Neural cell (in vitro differentiated cells): ENCODE measurements at regions not wholly inside any gene's neighbourhood (a gene's known extent, or its start where the extent isn't known, plus 50 kb on each side); places are given as distances from the start of the nearest gene placed in this dataset.

Experiments used
- H2AFZ ChIP-seq: fragments of 200-600, 300-800 bp; sonication (generic), shearing (Covaris generic); 2 replicates; pipeline ENCODE4 v1.6.0; 2014; ENCODE audit warnings: low read depth, mild to moderate bottlenecking, antibody characterized with exemption, low read length, moderate library complexity
- H3F3A ChIP-seq: fragments of 200-600 bp; shearing (Covaris generic); 2 replicates; pipeline ENCODE4 v1.6.1; 2016; ENCODE audit warnings: mild to moderate bottlenecking, moderate library complexity, mixed read lengths, antibody characterized with exemption, low read length; ENCODE audit not compliant: insufficient read depth, poor library complexity, severe bottlenecking
- H3K27ac ChIP-seq: fragments of 200-600, 300-800 bp; sonication (generic), shearing (Covaris generic); 2 replicates; pipeline ENCODE4 v1.5.1; 2014; ENCODE audit warnings: mild to moderate bottlenecking, low read length, moderate library complexity
- H3K27me3 ChIP-seq: fragments of 300-800, 200-600 bp; sonication (generic), shearing (Covaris generic); 2 replicates; pipeline ENCODE4 v1.6.0; 2014; ENCODE audit warnings: mild to moderate bottlenecking, low read depth, low read length, moderate library complexity; ENCODE audit not compliant: insufficient read depth
- H3K36me3 ChIP-seq: fragments of 300-800, 200-600 bp; sonication (generic), shearing (Covaris generic); 2 replicates; pipeline ENCODE4 v1.5.1; 2014; ENCODE audit warnings: mild to moderate bottlenecking, antibody characterized with exemption, low read length, moderate library complexity; ENCODE audit not compliant: insufficient read depth
- H3K4me2 ChIP-seq: fragments of 300-800, 200-600 bp; sonication (generic), shearing (Covaris generic); 2 replicates; pipeline ENCODE4 v1.6.0; 2014; ENCODE audit warnings: mild to moderate bottlenecking, low read length
- H3K4me3 ChIP-seq: fragments of 300-800, 200-600 bp; sonication (generic), shearing (Covaris generic); 2 replicates; pipeline ENCODE4 v1.5.1; 2014; ENCODE audit warnings: mild to moderate bottlenecking, low read length, moderate library complexity
- H3K79me2 ChIP-seq: fragments of 200-600 bp; shearing (Covaris generic); replicated peaks from 2 replicates; pipeline ENCODE4 v1.6.0; 2014; ENCODE audit warnings: mild to moderate bottlenecking, low read length, moderate library complexity; ENCODE audit not compliant: insufficient read depth
- H3K9ac ChIP-seq: fragments of 300-800, 200-600 bp; sonication (generic), shearing (Covaris generic); 2 replicates; pipeline ENCODE4 v1.6.1; 2016; ENCODE audit warnings: mild to moderate bottlenecking, low read length, mixed read lengths
- H3K9me2 ChIP-seq: fragments of 200-600 bp; shearing (Covaris generic); 2 replicates; pipeline ENCODE4 v1.6.1; 2016; ENCODE audit warnings: mild to moderate bottlenecking, low read length, mixed read lengths; ENCODE audit not compliant: insufficient read depth
- H3K9me3 ChIP-seq: fragments of 200-600, 300-800 bp; sonication (generic), shearing (Covaris generic); 2 replicates; pipeline ENCODE4 v1.6.1; 2016; ENCODE audit warnings: mild to moderate bottlenecking, mixed run types, low read length, moderate library complexity, mixed read lengths
- H4K20me1 ChIP-seq: fragments of 200-600 bp; shearing (Covaris generic); 2 replicates; pipeline ENCODE4 v1.6.1; 2016; ENCODE audit warnings: mild to moderate bottlenecking, mixed run types; ENCODE audit not compliant: insufficient read depth
- CTCF ChIP-seq: fragments of 450-650 bp; IDR thresholded peaks from 2 replicates; pipeline ENCODE4 v1.5.1; 2014; ENCODE audit warnings: antibody characterized with exemption, mild to moderate bottlenecking, moderate library complexity; ENCODE audit not compliant: poor library complexity, severe bottlenecking
- EP300 ChIP-seq: fragments of 450-650 bp; conservative IDR thresholded peaks from 2 replicates; pipeline ENCODE4 v1.6.1; 2014; ENCODE audit warnings: antibody characterized with exemption, mild to moderate bottlenecking, moderate library complexity; ENCODE audit not compliant: poor library complexity, severe bottlenecking
- EZH2 ChIP-seq: fragments of 200-600, 300-800 bp; shearing (Covaris generic), sonication (generic); IDR thresholded peaks from 2 replicates; pipeline ENCODE4 v1.6.1; 2014; ENCODE audit warnings: antibody characterized with exemption, low read length, borderline replicate concordance, mild to moderate bottlenecking; ENCODE audit not compliant: insufficient read depth, poor library complexity, severe bottlenecking
- MXI1 ChIP-seq: fragments of 450-650 bp; conservative IDR thresholded peaks from 2 replicates; pipeline ENCODE4 v1.6.1; 2014; ENCODE audit warnings: antibody characterized with exemption, mild to moderate bottlenecking; ENCODE audit not compliant: poor library complexity, severe bottlenecking
- POLR2AphosphoS5 ChIP-seq: IDR thresholded peaks from 2 replicates; pipeline ENCODE4 v1.6.1; 2012
- RAD21 ChIP-seq: fragments of 450-650 bp; conservative IDR thresholded peaks from 2 replicates; pipeline ENCODE4 v1.6.1; 2014; ENCODE audit warnings: antibody characterized with exemption, mild to moderate bottlenecking, moderate library complexity
- REST ChIP-seq: IDR thresholded peaks from 2 replicates; pipeline ENCODE4 v1.6.1; 2012; ENCODE audit warnings: borderline replicate concordance
- SMC3 ChIP-seq: fragments of 450-650 bp; conservative IDR thresholded peaks from 2 replicates; pipeline ENCODE4 v1.6.1; 2014; ENCODE audit warnings: antibody characterized with exemption, mild to moderate bottlenecking, moderate library complexity; ENCODE audit not compliant: poor library complexity
- TAF1 ChIP-seq: IDR thresholded peaks from 2 replicates; pipeline ENCODE4 v1.6.1; 2012; ENCODE audit warnings: low read depth

GRCh38 chr2:100192300-100192699, 49.9 kb upstream of the AFF3 start:
- Histone ChIP-seq H2AFZ (no peak overlapping the region), H3K79me2 (no peaks in the 10 kb centered on the region), H3K9me2 (no peaks in the 10 kb centered on the region), H3K27ac (no peak overlapping the region), H3K27me3 (no peaks in the 10 kb centered on the region), H3K9ac (no peak overlapping the region), H3F3A (no peaks in the 10 kb centered on the region), H3K9me3 (no peaks in the 10 kb centered on the region), H3K4me3 (no peak overlapping the region), H4K20me1 (no peaks in the 10 kb centered on the region), H3K36me3 (no peaks in the 10 kb centered on the region), H3K4me2 (no peak overlapping the region)
- TF ChIP-seq MXI1, result no peak
- TF ChIP-seq TAF1, result no peak
- no peak for TF ChIP-seq SMC3
- no peak for TF ChIP-seq POLR2AphosphoS5
- no peak for TF ChIP-seq EP300
- TF ChIP-seq EZH2, result no peak
- TF ChIP-seq REST, result no peak
- TF ChIP-seq CTCF, result no peak
- TF ChIP-seq RAD21, result no peak
